HUDEP-2 (cell line): ENCODE measurements at regions not wholly inside any gene's neighbourhood (a gene's known extent, or its start where the extent isn't known, plus 50 kb on each side); places are given as distances from the start of the nearest gene placed in this dataset.

Source experiments
- DNase-seq, 76 experiments: peaks; one replicate each; lab custom pipeline; 2025; ENCODE audit not compliant: unreplicated experiment in 76 of 76; lab: John Stamatoyannopoulos, UW

DNA sequence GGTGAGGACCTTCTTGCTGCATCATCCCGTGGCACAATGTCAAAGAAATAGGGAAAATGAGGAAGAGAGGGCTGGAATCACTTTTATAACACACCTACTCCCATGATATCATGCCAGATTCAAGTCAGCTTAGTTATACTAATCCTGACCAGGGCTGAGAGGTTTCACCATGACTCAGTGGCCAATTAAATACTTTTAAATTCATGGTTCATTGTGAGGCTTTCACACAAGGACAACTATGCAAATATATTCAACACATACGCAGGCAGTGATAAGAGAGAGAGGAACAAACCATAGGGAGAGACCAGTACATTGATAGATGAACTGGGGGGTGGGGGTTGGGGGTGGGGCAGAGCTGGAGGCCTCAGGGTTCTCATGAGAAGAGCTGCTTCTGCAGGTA lies 313.1 kb downstream of the LRFN2 start:
- DNase-seq: no peak

- no peak for DNase-seq
Observed at GRCh38 chr6:40268614-40269013, 318.6 kb downstream of the LRFN2 start.

GRCh38 chr6:40268166-40268565 lies 319.0 kb downstream of the LRFN2 start:
- no peak for DNase-seq

GRCh38 chr6:40265615-40266014 lies 321.5 kb downstream of the LRFN2 start:
- no peak for DNase-seq

GRCh38 chr6:40263970-40264369 lies 323.2 kb downstream of the LRFN2 start:
- no peak for DNase-seq

- no peak for DNase-seq
Observed at GRCh38 chr6:40262363-40262762, 324.8 kb downstream of the LRFN2 start.

- no peak for DNase-seq
Observed at GRCh38 chr6:40258531-40258930, 324.3 kb upstream of the MOCS1 start.

- no peak for DNase-seq
Observed at GRCh38 chr6:40256831-40257230, 322.6 kb upstream of the MOCS1 start.

DNA sequence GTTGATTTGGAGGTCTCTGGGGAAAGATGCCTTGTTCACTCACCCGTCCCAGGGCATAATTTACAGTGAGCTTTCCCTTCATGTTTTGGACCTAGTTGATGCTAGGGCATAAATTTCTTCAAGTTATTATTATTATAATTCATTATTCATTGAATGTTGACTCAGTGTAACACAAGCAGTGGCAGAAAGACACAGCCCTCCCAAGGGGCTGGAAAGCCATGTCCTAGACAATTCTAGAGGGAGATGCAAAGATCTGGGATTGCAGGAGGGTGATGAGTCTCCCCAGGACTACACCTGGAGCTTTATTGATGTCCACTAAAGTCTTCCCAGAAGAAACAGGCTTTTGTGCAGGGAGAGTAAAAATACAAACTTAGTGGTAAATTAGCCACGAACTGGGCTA lies 322.0 kb upstream of the MOCS1 start:
- no peak for DNase-seq

DNA sequence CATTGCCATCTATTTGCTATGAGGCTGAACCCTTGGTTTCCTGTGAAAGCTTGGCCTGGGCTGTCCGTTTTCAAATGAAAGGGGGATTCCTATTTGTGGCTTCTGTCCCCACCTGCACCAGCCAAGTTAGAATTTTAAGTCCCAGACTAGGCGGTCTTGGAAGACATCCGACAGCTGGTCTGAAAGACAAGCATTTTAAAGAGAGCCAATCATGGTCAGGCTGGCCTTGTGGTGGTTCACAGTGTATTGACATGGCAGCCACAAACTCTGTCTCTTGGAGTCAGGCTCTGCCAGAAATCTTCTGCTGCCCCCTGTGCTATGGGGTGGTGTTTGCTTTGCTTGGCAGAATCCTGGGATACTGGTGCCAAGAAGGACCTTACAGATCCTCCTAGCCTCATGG lies 319.2 kb upstream of the MOCS1 start:
- DNase-seq: no peak

- no peak for DNase-seq
Observed at GRCh38 chr6:40252531-40253258, 318.4 kb upstream of the MOCS1 start.

GRCh38 chr6:40251637-40252300 lies 317.5 kb upstream of the MOCS1 start:
- no peak for DNase-seq

GRCh38 chr6:40249935-40250334 lies 315.7 kb upstream of the MOCS1 start:
- no peak for DNase-seq

- DNase-seq: no peak
Observed at GRCh38 chr6:40247516-40248115, 313.4 kb upstream of the MOCS1 start.

GRCh38 chr6:40244699-40245098 lies 310.4 kb upstream of the MOCS1 start:
- no peak for DNase-seq

DNA sequence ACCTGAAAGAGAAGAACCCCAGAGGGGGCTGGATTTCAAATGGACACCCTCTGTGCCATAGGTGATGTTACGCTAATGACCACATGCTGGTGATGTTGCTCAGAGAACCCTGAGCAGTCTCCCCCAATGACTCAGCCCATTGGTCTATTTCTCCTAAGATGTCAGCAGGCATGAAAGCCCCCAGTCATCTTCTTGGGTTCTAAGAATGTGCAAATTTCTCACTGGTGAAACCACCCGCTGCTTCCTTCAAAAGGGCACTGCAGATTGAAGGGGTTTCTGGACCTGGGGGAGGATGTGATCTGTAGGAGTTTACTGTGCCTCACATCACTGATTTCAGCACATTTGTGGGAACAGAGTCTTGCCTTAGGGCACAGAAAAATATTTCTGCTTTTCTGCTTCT lies 298.4 kb upstream of the MOCS1 start:
- DNase-seq: no peak

DNA sequence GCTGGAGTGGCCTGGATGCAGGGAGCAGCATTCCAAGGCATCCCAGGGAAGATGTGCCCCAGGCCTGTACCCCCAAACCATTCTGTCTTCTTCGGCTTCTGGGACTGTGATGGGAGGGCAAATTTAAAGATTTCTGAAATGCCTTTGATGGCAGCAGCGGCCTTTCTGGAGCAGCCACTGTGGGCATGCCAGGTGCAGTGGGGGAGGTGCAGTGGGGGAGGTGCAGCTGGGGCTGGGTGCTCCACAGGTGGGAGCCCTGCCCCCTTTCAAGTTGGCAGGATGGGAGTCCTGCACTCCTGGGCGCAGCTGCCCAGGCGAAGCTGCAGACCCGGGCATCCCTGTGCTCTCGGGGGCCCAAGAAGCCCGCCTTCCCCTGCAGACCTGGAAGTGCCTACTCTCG lies 293.5 kb upstream of the MOCS1 start:
- no peak for DNase-seq

GRCh38 chr6:40222354-40222753 lies 288.1 kb upstream of the MOCS1 start:
- no peak for DNase-seq

DNA sequence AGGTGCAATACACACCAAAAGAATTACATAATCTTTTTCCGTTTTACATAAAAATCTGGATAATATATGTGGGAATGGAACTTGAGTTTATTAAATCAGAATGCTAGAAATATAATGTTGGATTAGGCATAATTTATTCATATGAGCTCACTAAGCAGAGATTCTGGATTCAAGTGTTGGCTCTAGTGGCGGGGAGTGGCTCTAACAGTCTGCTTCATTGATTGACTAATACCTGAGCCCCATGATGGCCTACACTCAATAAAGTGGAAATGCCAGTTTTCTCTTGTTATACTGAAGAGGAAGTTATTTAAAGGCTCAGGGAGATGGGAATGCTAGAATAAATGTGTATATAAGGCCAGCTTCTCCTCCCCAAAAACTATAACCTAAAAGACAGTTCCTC lies 285.5 kb upstream of the MOCS1 start:
- DNase-seq: no peak

- no peak for DNase-seq
Observed at GRCh38 chr6:40210628-40211056, 276.4 kb upstream of the MOCS1 start.

DNA sequence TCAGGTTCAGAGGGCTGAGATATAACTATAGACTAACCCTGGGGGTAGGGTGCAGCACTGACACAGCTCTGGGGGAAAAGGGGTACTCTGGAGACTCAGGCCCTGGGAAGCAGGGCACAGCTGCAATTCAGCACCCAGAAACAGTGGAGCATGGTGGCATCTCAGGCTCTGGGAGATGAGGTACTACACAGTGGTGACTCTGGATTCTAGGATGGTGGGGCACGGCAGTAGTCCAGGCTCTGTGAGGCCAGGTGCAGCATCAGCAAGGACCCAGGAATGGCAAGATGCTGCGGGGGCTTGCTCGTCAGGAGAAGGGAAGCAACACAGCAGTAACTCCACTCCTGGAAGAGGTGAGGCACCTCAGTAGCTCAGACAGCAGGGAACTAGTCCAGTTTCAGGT lies 271.5 kb upstream of the MOCS1 start:
- no peak for DNase-seq

GRCh38 chr6:40205004-40205403 lies 270.7 kb upstream of the MOCS1 start:
- DNase-seq: no peak
